DMS53 treated with DMSO at 0.1 percent for 48 hours (cell line): ENCODE measurements at regions not wholly inside any gene's neighbourhood (a gene's known extent, or its start where the extent isn't known, plus 50 kb on each side); places are given as distances from the start of the nearest gene placed in this dataset.

ENCODE experiments used
- DNase-seq: peaks from one replicate; lab custom pipeline; 2025; ENCODE audit not compliant: unreplicated experiment; lab: John Stamatoyannopoulos, UW

DNA sequence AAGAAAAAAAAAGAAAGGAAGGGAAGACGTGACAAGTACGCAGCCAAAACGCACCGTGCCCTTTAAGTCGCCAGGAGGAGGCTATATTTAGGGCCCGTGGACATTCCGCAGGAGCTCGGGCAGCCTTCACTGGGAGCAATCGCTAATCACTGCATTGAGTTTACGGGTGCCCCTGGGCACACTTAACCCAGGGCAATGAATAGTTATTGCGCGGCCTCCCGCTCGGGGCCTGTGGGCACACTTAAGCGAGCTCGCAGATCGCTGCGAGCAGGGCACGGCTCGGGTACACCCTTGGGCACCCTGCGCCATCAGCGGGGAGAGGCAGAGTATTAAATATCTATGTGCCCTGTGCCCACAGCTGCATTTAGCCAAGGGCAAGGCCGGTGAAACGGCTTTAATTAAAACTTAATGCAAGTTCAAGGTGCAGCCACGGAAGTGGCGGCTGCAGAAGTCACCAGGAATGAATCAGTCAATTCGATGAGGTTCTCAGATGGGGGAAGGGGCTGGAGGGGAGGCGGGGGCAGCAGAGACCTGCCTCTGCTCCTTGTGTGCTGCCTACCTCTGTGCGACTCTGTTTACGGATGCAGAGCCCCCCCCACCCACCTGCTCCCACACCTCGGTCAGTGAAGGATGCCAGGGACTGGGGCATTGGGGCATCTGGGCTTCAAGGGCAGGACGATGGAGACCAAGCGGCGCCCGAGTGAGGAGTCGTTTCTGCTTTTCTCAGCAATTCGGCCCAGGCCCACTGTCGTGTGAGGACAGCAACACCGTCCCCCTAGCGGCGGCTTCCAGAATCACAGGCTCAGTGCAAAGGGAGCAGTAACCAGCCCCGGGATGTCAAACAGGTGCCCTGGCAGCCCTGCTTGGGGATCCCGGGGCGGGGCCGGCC lies 51.8 kb upstream of the TARDBP start:
- peak; percentile 71 for DNase-seq

- DNase-seq = no peak
Observed at GRCh38 chr1:10961300-10961833, 51.1 kb upstream of the TARDBP start.

- DNase-seq = peak; percentile 88
Observed at GRCh38 chr1:10962483-10962882, 50.0 kb upstream of the TARDBP start.
